GM23338 (cell line): ENCODE measurements at regions not wholly inside any gene's neighbourhood (a gene's known extent, or its start where the extent isn't known, plus 50 kb on each side); places are given as distances from the start of the nearest gene placed in this dataset.

Source experiments
- ATAC-seq: fragments of 200-7000 bp; cut with Tn5 transposase; 3 replicates; pipeline ENCODE4 v1.9.1; 2020
- DNase-seq: peaks from one replicate; pipeline ENCODE4 v3.0.0-alpha.2; 2015; ENCODE audit warnings: low spot score
- H2AFZ ChIP-seq: fragments of 200-600 bp; sonication (generic); 2 replicates; pipeline ENCODE4 v1.8.0; 2016; ENCODE audit warnings: antibody characterized with exemption, mild to moderate bottlenecking, moderate library complexity
- H3F3A ChIP-seq: fragments of 200-600 bp; sonication (generic); replicated peaks from 2 replicates; pipeline ENCODE4 v1.8.0; 2017; ENCODE audit warnings: antibody characterized with exemption, mixed run types, low read depth
- H3K27ac ChIP-seq: fragments of 200-600 bp; sonication (generic); 2 replicates; pipeline ENCODE4 v1.6.1; 2016; ENCODE audit warnings: low read depth
- H3K27me3 ChIP-seq: fragments of 200-600 bp; sonication (generic); 2 replicates; pipeline ENCODE4 v1.8.0; 2016; ENCODE audit warnings: mild to moderate bottlenecking, mixed run types, moderate library complexity; ENCODE audit not compliant: insufficient read depth
- H3K36me3 ChIP-seq: fragments of 200-600 bp; sonication (generic); 2 replicates; pipeline ENCODE4 v1.8.0; 2016; ENCODE audit warnings: mild to moderate bottlenecking; ENCODE audit not compliant: insufficient read depth
- H3K4me1 ChIP-seq: fragments of 200-600 bp; sonication (generic); 2 replicates; pipeline ENCODE4 v1.8.0; 2016; ENCODE audit warnings: mild to moderate bottlenecking, moderate library complexity; ENCODE audit not compliant: insufficient read depth
- H3K4me2 ChIP-seq: fragments of 200-600 bp; sonication (generic); 2 replicates; pipeline ENCODE4 v1.7.1; 2017; ENCODE audit warnings: mixed run types
- H3K4me3 ChIP-seq: fragments of 200-600 bp; sonication (generic); 2 replicates; pipeline ENCODE4 v1.6.1; 2016; ENCODE audit warnings: mixed run types
- H3K79me2 ChIP-seq: fragments of 200-600 bp; sonication (generic); replicated peaks from 2 replicates; pipeline ENCODE4 v1.8.0; 2017; ENCODE audit warnings: mild to moderate bottlenecking; ENCODE audit not compliant: insufficient read depth
- H3K9me2 ChIP-seq: fragments of 200-600 bp; sonication (generic); 2 replicates; pipeline ENCODE4 v1.8.0; 2017; ENCODE audit not compliant: insufficient read depth
- H4K20me1 ChIP-seq: fragments of 200-600 bp; sonication (generic); replicated peaks from 2 replicates; pipeline ENCODE4 v1.8.0; 2017; ENCODE audit warnings: mild to moderate bottlenecking; ENCODE audit not compliant: insufficient read depth
- H3K27ac Mint-ChIP-seq: 2 replicates; pipeline ENCODE4 v1.8.0; 2020; ENCODE audit warnings: inconsistent platforms, mild to moderate bottlenecking, moderate library complexity, mixed read lengths
- H3K27me3 Mint-ChIP-seq: 3 replicates; pipeline ENCODE4 v1.8.0; 2022; ENCODE audit warnings: low read depth, mild to moderate bottlenecking, moderate library complexity, mixed read lengths, inconsistent platforms; ENCODE audit not compliant: insufficient read depth, poor library complexity
- H3K36me3 Mint-ChIP-seq: 3 replicates; pipeline ENCODE4 v1.8.0; 2021; ENCODE audit warnings: low read depth, mild to moderate bottlenecking, inconsistent platforms, moderate library complexity, mixed read lengths
- H3K4me1 Mint-ChIP-seq: 3 replicates; pipeline ENCODE4 v1.8.0; 2020; ENCODE audit warnings: mild to moderate bottlenecking, inconsistent platforms, mixed read lengths
- H3K4me3 Mint-ChIP-seq: 3 replicates; pipeline ENCODE4 v1.8.0; 2021; ENCODE audit warnings: moderate library complexity, mild to moderate bottlenecking, inconsistent platforms, mixed read lengths
- H3K9me3 Mint-ChIP-seq: 3 replicates; pipeline ENCODE4 v1.8.0; 2020; ENCODE audit warnings: moderate library complexity, mild to moderate bottlenecking, inconsistent platforms, mixed read lengths
- CREB1 ChIP-seq: fragments of 250-450 bp; sonication (Bioruptor Pico); IDR thresholded peaks from 2 replicates; pipeline ENCODE4 v1.5.0; 2020; ENCODE audit warnings: low read depth, mild to moderate bottlenecking, moderate library complexity
- ETS1 ChIP-seq: IDR thresholded peaks from 2 replicates; pipeline ENCODE4 v1.6.1; 2016; ENCODE audit warnings: antibody characterized with exemption
- EZH2 ChIP-seq: fragments of 200-600 bp; sonication (generic); IDR thresholded peaks from one replicate; pipeline ENCODE4 v1.8.0; 2017; ENCODE audit warnings: antibody characterized with exemption, mild to moderate bottlenecking, low read depth; ENCODE audit not compliant: unreplicated experiment
- JUNB ChIP-seq: IDR thresholded peaks from one replicate; pipeline ENCODE4 v1.6.1; 2016; ENCODE audit warnings: antibody characterized with exemption; ENCODE audit not compliant: unreplicated experiment
- STAT1 ChIP-seq: IDR thresholded peaks from one replicate; pipeline ENCODE4 v1.6.1; 2016; ENCODE audit warnings: antibody characterized with exemption; ENCODE audit not compliant: unreplicated experiment
- ZNF331 ChIP-seq: fragments of 250-450 bp; sonication (Bioruptor Pico); IDR thresholded peaks from 2 replicates; pipeline ENCODE4 v1.5.0; 2020; ENCODE audit warnings: low read depth, mild to moderate bottlenecking, moderate library complexity
- ZNF462 ChIP-seq: fragments of 250-450 bp; sonication (Bioruptor Pico); IDR thresholded peaks from 2 replicates; pipeline ENCODE4 v1.5.0; 2020; ENCODE audit warnings: mild to moderate bottlenecking, moderate library complexity
- TF ChIP-seq, protein P1 (sequence below), 2 experiments: fragments of 200-600 bp in 1 of 2; sonication (generic) in 1 of 2; conservative IDR thresholded peaks; 2 replicates each; pipeline versions ENCODE4 v1.5.1 to v1.6.1; 2016 to 2017; ENCODE audit warnings: antibody characterized with exemption in 2 of 2, low read depth in 2 of 2, mild to moderate bottlenecking in 2 of 2, moderate library complexity in 1 of 2
- TF ChIP-seq, protein P2 (sequence below): IDR thresholded peaks from one replicate; pipeline ENCODE4 v1.6.1; 2018; ENCODE audit warnings: antibody characterized with exemption; ENCODE audit not compliant: unreplicated experiment

DNA sequence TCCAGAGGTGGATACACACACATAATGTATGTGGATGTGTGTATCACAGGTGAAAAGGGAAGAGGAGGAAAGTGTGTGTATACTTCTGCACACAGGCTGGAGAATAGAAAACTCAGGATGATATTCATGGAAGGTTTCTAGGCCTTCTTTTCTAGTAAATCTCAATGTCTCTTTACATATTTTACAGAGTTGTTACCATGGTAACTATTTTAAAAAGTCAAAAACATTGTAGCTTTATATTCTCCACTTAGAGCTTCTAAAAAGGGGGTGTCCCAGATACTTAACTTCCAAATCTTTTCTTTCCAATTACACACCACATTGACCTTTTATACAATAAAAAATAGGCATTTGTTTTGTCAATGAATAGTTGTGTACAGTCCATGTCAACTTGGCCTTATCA is 604.8 kb upstream of the LCORL start:
- no peak for ATAC-seq
- Histone ChIP-seq H3K27me3 (no peaks in the 10 kb centered on the region), H3K4me2 (no peak overlapping the region), H3K36me3 (no peaks in the 10 kb centered on the region), H3F3A (no peaks in the 10 kb centered on the region), H2AFZ (no peak overlapping the region), H3K9me2 (peaks cover 9% of the 10 kb centered on the region; the same call in 1 of the 2 replicates), H3K79me2 (no peaks in the 10 kb centered on the region), H3K4me3 (no peak overlapping the region), H4K20me1 (no peaks in the 10 kb centered on the region), H3K4me1 (peaks cover 2% of the 10 kb centered on the region; the same call in 1 of the 2 replicates), H3K27ac (no peak overlapping the region)
- Mint-ChIP-seq H3K27ac (no peak overlapping the region), H3K4me3 (no peak overlapping the region), H3K27me3 (peaks cover 3% of the 10 kb centered on the region), H3K9me3 (peaks cover 20% of the 10 kb centered on the region), H3K4me1 (peaks cover 10% of the 10 kb centered on the region), H3K36me3 (peaks cover 12% of the 10 kb centered on the region)
- DNase-seq: no peak
- TF ChIP-seq CREB1 (CRISPR knock-in tag) (no peak), STAT1 (no peak), ZNF462 (CRISPR knock-in tag) (no peak), ZNF331 (CRISPR knock-in tag) (no peak), JUNB (no peak), ETS1 (no peak), EZH2 (no peak)
- TF ChIP-seq, protein P1, sequence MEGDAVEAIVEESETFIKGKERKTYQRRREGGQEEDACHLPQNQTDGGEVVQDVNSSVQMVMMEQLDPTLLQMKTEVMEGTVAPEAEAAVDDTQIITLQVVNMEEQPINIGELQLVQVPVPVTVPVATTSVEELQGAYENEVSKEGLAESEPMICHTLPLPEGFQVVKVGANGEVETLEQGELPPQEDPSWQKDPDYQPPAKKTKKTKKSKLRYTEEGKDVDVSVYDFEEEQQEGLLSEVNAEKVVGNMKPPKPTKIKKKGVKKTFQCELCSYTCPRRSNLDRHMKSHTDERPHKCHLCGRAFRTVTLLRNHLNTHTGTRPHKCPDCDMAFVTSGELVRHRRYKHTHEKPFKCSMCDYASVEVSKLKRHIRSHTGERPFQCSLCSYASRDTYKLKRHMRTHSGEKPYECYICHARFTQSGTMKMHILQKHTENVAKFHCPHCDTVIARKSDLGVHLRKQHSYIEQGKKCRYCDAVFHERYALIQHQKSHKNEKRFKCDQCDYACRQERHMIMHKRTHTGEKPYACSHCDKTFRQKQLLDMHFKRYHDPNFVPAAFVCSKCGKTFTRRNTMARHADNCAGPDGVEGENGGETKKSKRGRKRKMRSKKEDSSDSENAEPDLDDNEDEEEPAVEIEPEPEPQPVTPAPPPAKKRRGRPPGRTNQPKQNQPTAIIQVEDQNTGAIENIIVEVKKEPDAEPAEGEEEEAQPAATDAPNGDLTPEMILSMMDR (conservative IDR thresholded peaks at IDR 0.05; ENCODE audit: low read depth in 2 of 2): no peak
- TF ChIP-seq, protein P2, sequence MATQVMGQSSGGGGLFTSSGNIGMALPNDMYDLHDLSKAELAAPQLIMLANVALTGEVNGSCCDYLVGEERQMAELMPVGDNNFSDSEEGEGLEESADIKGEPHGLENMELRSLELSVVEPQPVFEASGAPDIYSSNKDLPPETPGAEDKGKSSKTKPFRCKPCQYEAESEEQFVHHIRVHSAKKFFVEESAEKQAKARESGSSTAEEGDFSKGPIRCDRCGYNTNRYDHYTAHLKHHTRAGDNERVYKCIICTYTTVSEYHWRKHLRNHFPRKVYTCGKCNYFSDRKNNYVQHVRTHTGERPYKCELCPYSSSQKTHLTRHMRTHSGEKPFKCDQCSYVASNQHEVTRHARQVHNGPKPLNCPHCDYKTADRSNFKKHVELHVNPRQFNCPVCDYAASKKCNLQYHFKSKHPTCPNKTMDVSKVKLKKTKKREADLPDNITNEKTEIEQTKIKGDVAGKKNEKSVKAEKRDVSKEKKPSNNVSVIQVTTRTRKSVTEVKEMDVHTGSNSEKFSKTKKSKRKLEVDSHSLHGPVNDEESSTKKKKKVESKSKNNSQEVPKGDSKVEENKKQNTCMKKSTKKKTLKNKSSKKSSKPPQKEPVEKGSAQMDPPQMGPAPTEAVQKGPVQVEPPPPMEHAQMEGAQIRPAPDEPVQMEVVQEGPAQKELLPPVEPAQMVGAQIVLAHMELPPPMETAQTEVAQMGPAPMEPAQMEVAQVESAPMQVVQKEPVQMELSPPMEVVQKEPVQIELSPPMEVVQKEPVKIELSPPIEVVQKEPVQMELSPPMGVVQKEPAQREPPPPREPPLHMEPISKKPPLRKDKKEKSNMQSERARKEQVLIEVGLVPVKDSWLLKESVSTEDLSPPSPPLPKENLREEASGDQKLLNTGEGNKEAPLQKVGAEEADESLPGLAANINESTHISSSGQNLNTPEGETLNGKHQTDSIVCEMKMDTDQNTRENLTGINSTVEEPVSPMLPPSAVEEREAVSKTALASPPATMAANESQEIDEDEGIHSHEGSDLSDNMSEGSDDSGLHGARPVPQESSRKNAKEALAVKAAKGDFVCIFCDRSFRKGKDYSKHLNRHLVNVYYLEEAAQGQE: no peak
